Smooth muscle cell (in vitro differentiated cells): ENCODE measurements at regions not wholly inside any gene's neighbourhood (a gene's known extent, or its start where the extent isn't known, plus 50 kb on each side); places are given as distances from the start of the nearest gene placed in this dataset.

Source experiments
- DNase-seq: peaks from one replicate; lab custom pipeline; 2025; ENCODE audit not compliant: unreplicated experiment; lab: John Stamatoyannopoulos, UW
- H2AFZ ChIP-seq: fragments of 200-600 bp; sonication (generic); 2 replicates; pipeline ENCODE4 v1.6.0; 2016; ENCODE audit warnings: antibody characterized with exemption, low read depth, mild to moderate bottlenecking
- H3F3A ChIP-seq: fragments of 200-600 bp; sonication (generic); 2 replicates; pipeline ENCODE4 v1.6.0; 2017; ENCODE audit warnings: antibody characterized with exemption, low read depth
- H3K27ac ChIP-seq: fragments of 200-600 bp; sonication (generic); 2 replicates; pipeline ENCODE4 v1.5.1; 2016; ENCODE audit warnings: low read depth, mild to moderate bottlenecking
- H3K27me3 ChIP-seq: fragments of 200-600 bp; sonication (generic); 2 replicates; pipeline ENCODE4 v1.6.1; 2016; ENCODE audit warnings: low read depth, mild to moderate bottlenecking
- H3K36me3 ChIP-seq: fragments of 200-600 bp; sonication (generic); 2 replicates; pipeline ENCODE4 v1.5.1; 2016; ENCODE audit warnings: low read depth
- H3K4me1 ChIP-seq: fragments of 200-600 bp; sonication (generic); 2 replicates; pipeline ENCODE4 v1.5.1; 2016; ENCODE audit warnings: low read depth
- H3K4me2 ChIP-seq: fragments of 200-600 bp; sonication (generic); 2 replicates; pipeline ENCODE4 v1.6.0; 2016; ENCODE audit warnings: mild to moderate bottlenecking
- H3K4me3 ChIP-seq: fragments of 200-600 bp; sonication (generic); 2 replicates; pipeline ENCODE4 v1.5.1; 2016; ENCODE audit warnings: mild to moderate bottlenecking
- H3K79me2 ChIP-seq: fragments of 200-600 bp; sonication (generic); 2 replicates; pipeline ENCODE4 v1.6.0; 2016; ENCODE audit warnings: low read depth, mild to moderate bottlenecking
- H3K9ac ChIP-seq: fragments of 200-600 bp; sonication (generic); 2 replicates; pipeline ENCODE4 v1.6.0; 2016; ENCODE audit warnings: low read depth
- H3K9me3 ChIP-seq: fragments of 200-600 bp; sonication (generic); replicated peaks from 2 replicates; pipeline ENCODE4 v1.5.1; 2016; ENCODE audit warnings: low read depth
- H4K20me1 ChIP-seq: fragments of 200-600 bp; sonication (generic); 2 replicates; pipeline ENCODE4 v1.6.0; 2016; ENCODE audit warnings: low read depth
- CTCF ChIP-seq: fragments of 200-600 bp; sonication (generic); IDR thresholded peaks from 2 replicates; pipeline ENCODE4 v1.5.1; 2017; ENCODE audit warnings: borderline replicate concordance, mild to moderate bottlenecking, antibody characterized with exemption; ENCODE audit not compliant: insufficient read depth, poor library complexity, severe bottlenecking
- WGBS: methylation state at CpG from one replicate; pipeline ENCODE4 v1.1.7; 2016; ENCODE audit warnings: low lambda C conversion rate; 5-methylcytosine and 5-hydroxymethylcytosine counted together

GRCh38 chr7:34389332-34390078 lies 268.5 kb upstream of the NPSR1 start:
- Histone ChIP-seq H3K36me3 (no peaks in the 10 kb centered on the region), H3K27me3 (no peaks in the 10 kb centered on the region), H2AFZ (no peak overlapping the region), H3K4me2 (no peak overlapping the region), H3K4me3 (no peak overlapping the region), H3K79me2 (no peaks in the 10 kb centered on the region), H3F3A (no peaks in the 10 kb centered on the region), H3K4me1 (no peaks in the 10 kb centered on the region), H3K27ac (no peak overlapping the region), H3K9ac (no peak overlapping the region), H4K20me1 (no peaks in the 10 kb centered on the region), H3K9me3 (no peaks in the 10 kb centered on the region)
- TF ChIP-seq CTCF: no peak
- DNase-seq: no peak
- 90% methylated on average over 7 of the region's 7 CpGs for WGBS

- Histone ChIP-seq H3K9me3 (no peaks in the 10 kb centered on the region), H3K4me2 (no peak overlapping the region), H3K9ac (no peak overlapping the region), H4K20me1 (no peaks in the 10 kb centered on the region), H3K27ac (no peak overlapping the region), H3F3A (no peaks in the 10 kb centered on the region), H2AFZ (no peak overlapping the region), H3K79me2 (no peaks in the 10 kb centered on the region), H3K27me3 (no peaks in the 10 kb centered on the region), H3K36me3 (no peaks in the 10 kb centered on the region), H3K4me3 (no peak overlapping the region), H3K4me1 (no peaks in the 10 kb centered on the region)
- no peak for TF ChIP-seq CTCF
- DNase-seq: no peak
- WGBS: 100% methylated on average over 1 of the region's 1 CpG
Measured at GRCh38 chr7:34390103-34390502, 267.9 kb upstream of the NPSR1 start.

- no peak for DNase-seq
- TF ChIP-seq CTCF: no peak
Measured at GRCh38 chr7:34392972-34393371, 265.0 kb upstream of the NPSR1 start.

GRCh38 chr7:34396437-34397064 lies 261.5 kb upstream of the NPSR1 start:
- DNase-seq: no peak
- H3K79me2 ChIP-seq: no peaks in the 10 kb centered on the region
- H3K27ac ChIP-seq: no peak overlapping the region
- H3K4me1 ChIP-seq: no peaks in the 10 kb centered on the region
- no peak overlapping the region for H3K4me3 ChIP-seq
- H3K27me3 ChIP-seq: no peaks in the 10 kb centered on the region
- 82% methylated on average over 2 of the region's 2 CpGs for WGBS
- H3K36me3 ChIP-seq: no peaks in the 10 kb centered on the region
- H3K4me2 ChIP-seq: no peak overlapping the region
- no peak overlapping the region for H3K9ac ChIP-seq
- no peak for TF ChIP-seq CTCF
- H3K9me3 ChIP-seq: no peaks in the 10 kb centered on the region
- H3F3A ChIP-seq: no peaks in the 10 kb centered on the region
- no peaks in the 10 kb centered on the region for H4K20me1 ChIP-seq
- H2AFZ ChIP-seq: no peak overlapping the region

More at GRCh38 chr7:34392972-34393371, 265.0 kb upstream of the NPSR1 start:
- Histone ChIP-seq H3K79me2 (no peaks in the 10 kb centered on the region), H3K9ac (no peak overlapping the region), H3K27ac (no peak overlapping the region), H3K9me3 (no peaks in the 10 kb centered on the region), H3F3A (no peaks in the 10 kb centered on the region), H3K4me1 (no peaks in the 10 kb centered on the region), H3K4me3 (no peak overlapping the region), H4K20me1 (no peaks in the 10 kb centered on the region), H3K4me2 (no peak overlapping the region), H3K27me3 (no peaks in the 10 kb centered on the region), H3K36me3 (no peaks in the 10 kb centered on the region), H2AFZ (no peak overlapping the region)
